AG10803 (cell line): ENCODE measurements at regions not wholly inside any gene's neighbourhood (a gene's known extent, or its start where the extent isn't known, plus 50 kb on each side); places are given as distances from the start of the nearest gene placed in this dataset.

ENCODE experiments used
- DNase-seq: peaks from one replicate; pipeline ENCODE4 v3.0.0; 2010; ENCODE audit warnings: low read depth
- H3K4me3 ChIP-seq: 2 replicates; pipeline ENCODE4 v1.5.1; 2011; ENCODE audit warnings: mild to moderate bottlenecking, low read length, control low read depth
- CTCF ChIP-seq: conservative IDR thresholded peaks from 2 replicates; pipeline ENCODE4 v1.5.1; 2011; ENCODE audit warnings: mild to moderate bottlenecking, low read length, control low read depth, inconsistent platforms

- peak; percentile 57 for DNase-seq
- no peak overlapping the region for H3K4me3 ChIP-seq
- TF ChIP-seq CTCF = no peak
Measured at GRCh38 chr6:14838133-14838583, 407.7 kb upstream of the JARID2 start.

GRCh38 chr6:14841901-14842421 is 403.9 kb upstream of the JARID2 start:
- DNase-seq = peak; percentile 100

GRCh38 chr6:14844411-14844810 is 401.5 kb upstream of the JARID2 start:
- no peak for TF ChIP-seq CTCF
- no peak for DNase-seq
- H3K4me3 ChIP-seq = no peak overlapping the region

More at GRCh38 chr6:14841901-14842421, 403.9 kb upstream of the JARID2 start:
- no peak for TF ChIP-seq CTCF
- no peak overlapping the region for H3K4me3 ChIP-seq

- DNase-seq = peak; percentile 70
- H3K4me3 ChIP-seq = no peak overlapping the region
- TF ChIP-seq CTCF = no peak
Measured at GRCh38 chr6:14848019-14848418, 397.9 kb upstream of the JARID2 start.

- DNase-seq = no peak
- no peak overlapping the region for H3K4me3 ChIP-seq
- no peak for TF ChIP-seq CTCF
Measured at GRCh38 chr6:14849185-14849584, 396.7 kb upstream of the JARID2 start.

GRCh38 chr6:14851281-14851680 is 394.6 kb upstream of the JARID2 start:
- peak; percentile 46 for DNase-seq
- no peak overlapping the region for H3K4me3 ChIP-seq
- no peak for TF ChIP-seq CTCF

- DNase-seq = no peak
- TF ChIP-seq CTCF = no peak
- no peak overlapping the region for H3K4me3 ChIP-seq
Measured at GRCh38 chr6:14852375-14852774, 393.5 kb upstream of the JARID2 start.
